ENCODE measurements at regions not wholly inside any gene's neighbourhood (a gene's known extent, or its start where the extent isn't known, plus 50 kb on each side); places are given as distances from the start of the nearest gene placed in this dataset.
A peak's percentile ranks its signal among the peaks of the same experiment; 100 is the strongest.

GRCh38 chr16:86941731-86942130 is 363.4 kb downstream of the FOXL1 start:
- ChIA-PET POLR2A (interaction anchor here (1.4 to 1.6 kb wide), 2 partner anchors 10 to 88 kb away, joined by 3 to 16 read pairs; no protein-coding TSS in a partner anchor), CTCF (interaction anchor here (1.0 to 1.9 kb wide), 2 partner anchors 120 to 133 kb away, joined by 3 to 5 read pairs; no protein-coding TSS in a partner anchor)
- H3K4me3 ChIP-seq (ENCODE audit: low read depth, low read length), result no peak overlapping the region
- TF ChIP-seq CTCF (IDR thresholded peaks at IDR 0.05; ENCODE audit: insufficient read depth, low read length, missing control alignments), result no peak
- DNase-seq (ENCODE audit: low read depth, low spot score), result no peak

GRCh38 chr16:86942151-86943051 is 364.1 kb downstream of the FOXL1 start:
- H3K4me3 ChIP-seq (ENCODE audit: low read depth, low read length), result no peak overlapping the region
- ChIA-PET CTCF (interaction anchor here (0.8 to 1.9 kb wide), 3 partner anchors 120 to 307 kb away, joined by 3 to 5 read pairs (median 3); no protein-coding TSS in a partner anchor), POLR2A (interaction anchor here (1.4 to 1.6 kb wide), 2 partner anchors 9 to 88 kb away, joined by 3 to 16 read pairs; no protein-coding TSS in a partner anchor)
- TF ChIP-seq CTCF (IDR thresholded peaks at IDR 0.05; ENCODE audit: insufficient read depth, low read length, missing control alignments), result no peak
- peak; percentile 86 for DNase-seq (ENCODE audit: low read depth, low spot score)

- H3K4me3 ChIP-seq (ENCODE audit: low read depth, low read length), result no peak overlapping the region
- ChIA-PET POLR2A (no interaction called here), CTCF (interaction anchor here (0.8 to 1.4 kb wide), 2 partner anchors 117 to 181 kb away, joined by 3 to 5 read pairs; no protein-coding TSS in a partner anchor)
- no peak for TF ChIP-seq CTCF (IDR thresholded peaks at IDR 0.05; ENCODE audit: insufficient read depth, low read length, missing control alignments)
- no peak for DNase-seq (ENCODE audit: low read depth, low spot score)
Observed at GRCh38 chr16:86945166-86945900, 367.0 kb downstream of the FOXL1 start.

- ChIA-PET CTCF (interaction anchor here (0.8 to 1.4 kb wide), 4 partner anchors 9 to 382 kb away, joined by 3 to 6 read pairs (median 4); no protein-coding TSS in a partner anchor), POLR2A (no interaction called here)
- TF ChIP-seq CTCF (IDR thresholded peaks at IDR 0.05; ENCODE audit: insufficient read depth, low read length, missing control alignments), result no peak
- H3K4me3 ChIP-seq (ENCODE audit: low read depth, low read length), result no peak overlapping the region
- no peak for DNase-seq (ENCODE audit: low read depth, low spot score)
Observed at GRCh38 chr16:86946396-86946795, 368.0 kb downstream of the FOXL1 start.

- CTCF ChIA-PET, result interaction anchor here (1.0 to 1.3 kb wide), 2 partner anchors 8 to 383 kb away, joined by 3 to 6 read pairs; no protein-coding TSS in a partner anchor
- H3K4me3 ChIP-seq (ENCODE audit: low read depth, low read length), result no peak overlapping the region
- POLR2A ChIA-PET, result no interaction called here
- no peak for TF ChIP-seq CTCF (IDR thresholded peaks at IDR 0.05; ENCODE audit: insufficient read depth, low read length, missing control alignments)
- no peak for DNase-seq (ENCODE audit: low read depth, low spot score)
Observed at GRCh38 chr16:86946981-86947380, 368.6 kb downstream of the FOXL1 start.
